ENCODE measurements at regions not wholly inside any gene's neighbourhood (a gene's known extent, or its start where the extent isn't known, plus 50 kb on each side); places are given as distances from the start of the nearest gene placed in this dataset.
"Not testable (repeated sequence)": the region's sequence is repeated elsewhere in the genome, so short reads cannot be mapped to it uniquely, and the experiment has no call there.

DNA sequence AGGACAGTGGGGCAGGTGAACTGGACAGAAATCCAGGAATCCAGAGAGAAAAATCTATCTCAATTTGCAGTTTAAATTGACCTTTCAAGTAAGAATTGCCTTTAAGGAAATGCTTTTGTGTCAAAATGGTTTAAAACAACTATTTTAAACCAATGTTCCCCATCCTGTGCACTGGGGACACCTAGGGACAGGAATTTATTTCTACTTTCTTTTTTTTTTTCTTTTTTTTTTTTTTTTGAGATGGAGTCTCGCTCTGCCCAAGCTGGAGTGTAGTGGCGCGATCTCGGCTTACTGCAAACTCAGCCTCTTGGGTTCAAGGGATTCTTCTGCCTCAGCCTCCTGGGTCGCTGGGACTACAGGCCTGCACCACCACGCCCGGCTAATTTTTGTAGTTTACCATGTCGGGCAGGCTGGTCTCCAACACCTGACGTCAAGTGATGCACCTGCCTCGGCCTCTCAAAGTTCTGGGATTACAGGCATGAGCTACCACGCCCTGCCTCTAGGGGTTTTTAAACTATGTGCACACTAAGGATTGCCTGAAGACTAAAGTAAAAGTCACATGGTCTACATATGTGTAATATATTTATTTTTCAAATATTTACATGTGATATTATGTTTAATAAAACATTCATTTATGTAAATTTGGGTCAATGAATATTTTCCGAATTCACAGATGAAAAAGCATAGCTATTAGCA lies 1213.4 kb downstream of the STIM2 start:
- DNase-seq (ENCODE audit: low read depth, low spot score) = no peak

GRCh38 chr4:28075401-28075956 lies 1214.8 kb downstream of the STIM2 start:
- DNase-seq (ENCODE audit: low read depth, low spot score) = no peak

DNA sequence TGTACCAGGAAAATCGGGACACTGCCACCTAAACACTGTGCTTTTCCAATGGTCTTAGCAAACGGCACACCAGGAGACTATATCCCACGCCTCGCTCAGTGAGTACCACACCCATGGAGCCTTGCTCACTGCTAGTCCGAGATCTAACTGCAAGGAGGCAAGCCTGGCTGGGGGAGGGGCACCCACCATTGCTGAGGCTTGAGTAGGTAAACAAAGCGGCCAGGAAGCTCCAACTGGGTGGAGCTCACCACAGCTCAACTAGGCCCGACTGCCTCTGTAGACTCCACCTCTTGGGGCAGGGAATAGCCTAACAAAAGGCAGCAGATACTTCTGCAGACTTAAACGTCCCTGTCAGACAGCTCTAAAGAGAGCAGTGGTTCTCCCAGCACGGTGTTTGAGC lies 1216.6 kb downstream of the STIM2 start:
- DNase-seq (ENCODE audit: low read depth, low spot score) = not testable (repeated sequence)

GRCh38 chr4:28082686-28083390 lies 1222.2 kb downstream of the STIM2 start:
- DNase-seq (ENCODE audit: low read depth, low spot score) = no peak

- no peak for DNase-seq (ENCODE audit: low read depth, low spot score)
Observed at GRCh38 chr4:28092610-28093009, 1232.0 kb downstream of the STIM2 start.

- DNase-seq (ENCODE audit: low read depth, low spot score) = no peak
Observed at GRCh38 chr4:28093071-28093470, 1232.4 kb downstream of the STIM2 start.

DNA sequence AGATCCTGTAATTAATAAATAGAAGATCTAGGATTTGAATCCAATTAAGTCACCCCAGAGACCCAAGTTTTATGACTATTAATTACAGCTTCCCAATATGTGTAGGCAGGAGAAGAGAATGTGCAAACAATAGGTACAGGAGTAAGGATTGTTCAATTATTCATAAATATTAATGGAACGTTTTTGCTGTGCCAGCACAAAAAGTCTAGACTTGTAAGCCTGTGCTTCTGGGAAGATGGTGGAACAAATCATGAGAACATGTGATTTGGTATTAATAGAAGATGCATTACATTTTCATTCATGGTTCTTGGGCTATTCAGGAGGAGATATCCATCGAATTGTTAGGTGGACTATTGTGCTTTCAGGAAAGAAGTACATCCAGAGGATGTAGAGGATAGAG lies 1240.9 kb downstream of the STIM2 start:
- DNase-seq (ENCODE audit: low read depth, low spot score) = no peak

DNA sequence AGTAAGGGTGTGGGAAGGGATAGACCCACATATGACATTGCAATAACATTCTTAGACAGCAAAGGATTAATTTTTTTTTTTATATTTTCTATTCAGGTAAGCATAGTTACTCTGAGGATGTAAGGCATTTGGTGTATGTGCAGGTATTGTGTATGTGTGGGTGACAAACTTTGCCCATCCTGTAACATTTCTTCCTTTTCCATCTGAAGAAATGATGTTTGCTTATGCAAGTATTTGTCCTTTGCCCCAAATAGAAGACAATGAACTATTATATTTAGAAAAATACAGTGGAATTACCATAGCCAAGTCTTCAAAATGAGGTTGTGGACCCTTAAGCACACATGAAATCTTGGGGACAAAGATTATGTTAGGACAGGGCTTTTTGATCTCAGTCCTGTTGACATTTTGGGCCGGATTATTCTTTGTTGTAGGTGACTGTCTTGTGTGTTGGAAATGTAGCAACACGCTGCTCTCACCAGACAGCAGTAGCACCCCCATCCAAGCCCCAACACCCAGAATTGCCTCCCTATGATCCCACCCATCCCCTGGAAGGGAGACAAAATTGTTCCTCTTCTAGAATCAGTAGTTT lies 1244.7 kb downstream of the STIM2 start:
- no peak for DNase-seq (ENCODE audit: low read depth, low spot score)

GRCh38 chr4:28106155-28106554 lies 1245.5 kb downstream of the STIM2 start:
- DNase-seq (ENCODE audit: low read depth, low spot score) = no peak

GRCh38 chr4:28109801-28110200 lies 1249.2 kb downstream of the STIM2 start:
- DNase-seq (ENCODE audit: low read depth, low spot score) = no peak

- DNase-seq (ENCODE audit: low read depth, low spot score) = not testable (repeated sequence)
Observed at GRCh38 chr4:28112691-28113335, 1252.2 kb downstream of the STIM2 start.

DNA sequence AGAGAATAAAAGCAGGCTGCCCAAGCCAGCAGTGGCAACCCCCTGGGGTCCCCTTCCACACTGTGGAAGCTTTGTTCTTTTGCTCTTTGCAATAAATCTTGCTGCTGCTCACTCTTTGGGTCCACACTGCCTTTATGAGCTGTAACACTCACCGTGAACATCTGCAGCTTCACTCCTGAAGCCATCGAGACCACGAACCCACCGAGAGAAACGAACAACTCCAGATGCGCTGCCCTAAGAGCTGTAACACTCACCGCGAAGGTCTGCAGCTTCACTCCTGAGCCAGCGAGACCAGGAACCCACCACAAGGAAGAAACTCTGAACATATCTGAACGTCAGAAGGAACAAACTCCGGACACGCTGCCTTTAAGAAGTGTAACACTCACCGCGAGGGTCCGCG lies 1252.9 kb downstream of the STIM2 start:
- DNase-seq (ENCODE audit: low read depth, low spot score) = not testable (repeated sequence)

DNA sequence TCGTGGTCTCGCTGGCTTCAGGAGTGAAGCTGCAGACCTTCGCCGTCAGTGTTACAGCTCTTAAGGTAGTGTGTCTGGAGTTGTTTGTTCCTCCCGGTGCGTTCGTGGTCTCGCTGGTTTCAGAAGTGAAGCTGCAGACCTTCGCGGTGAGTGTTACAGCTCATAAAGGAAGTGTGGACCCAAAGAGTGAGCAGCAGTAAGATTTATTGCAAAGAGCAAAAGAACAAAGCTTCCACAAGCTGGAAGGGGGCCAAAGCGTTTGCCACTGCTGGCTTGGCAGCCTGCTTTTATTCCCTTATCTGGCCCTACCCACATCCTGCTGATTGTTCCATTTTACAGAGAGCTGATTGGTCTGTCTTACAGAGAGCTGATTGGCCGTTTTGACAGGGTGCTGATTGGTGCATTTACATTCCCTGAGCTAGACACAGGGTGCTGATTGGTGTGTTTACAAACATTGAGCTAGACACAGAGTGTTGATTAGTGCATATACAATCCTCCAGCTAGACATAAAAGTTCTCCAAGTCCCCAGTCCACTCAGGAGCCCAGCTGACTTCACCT lies 1256.0 kb downstream of the STIM2 start:
- not testable (repeated sequence) for DNase-seq (ENCODE audit: low read depth, low spot score)

GRCh38 chr4:28117084-28117682 lies 1256.5 kb downstream of the STIM2 start:
- no peak for DNase-seq (ENCODE audit: low read depth, low spot score)

GRCh38 chr4:28146191-28146590 lies 1285.5 kb downstream of the STIM2 start:
- no peak for DNase-seq (ENCODE audit: low read depth, low spot score)

DNA sequence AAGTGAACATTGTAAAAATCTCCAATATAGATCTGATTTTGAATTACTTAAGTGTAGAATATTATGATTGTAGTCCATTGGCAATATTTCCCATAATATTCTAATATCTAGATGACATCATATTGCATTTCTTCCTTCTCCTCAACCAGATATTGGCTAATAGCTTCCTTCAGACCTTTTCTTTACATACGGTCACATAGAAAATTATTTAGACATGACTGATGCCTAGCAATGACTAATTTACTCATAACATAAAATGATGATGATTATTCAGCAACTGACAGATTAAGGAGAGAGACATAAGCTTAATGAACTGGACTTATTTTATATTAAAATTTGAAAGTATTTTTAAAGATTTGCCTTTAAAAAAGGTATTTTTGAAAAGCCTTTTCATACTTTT lies 1287.6 kb downstream of the STIM2 start:
- DNase-seq (ENCODE audit: low read depth, low spot score) = no peak

- DNase-seq (ENCODE audit: low read depth, low spot score) = no peak
Observed at GRCh38 chr4:28149762-28150161, 1289.1 kb downstream of the STIM2 start.

DNA sequence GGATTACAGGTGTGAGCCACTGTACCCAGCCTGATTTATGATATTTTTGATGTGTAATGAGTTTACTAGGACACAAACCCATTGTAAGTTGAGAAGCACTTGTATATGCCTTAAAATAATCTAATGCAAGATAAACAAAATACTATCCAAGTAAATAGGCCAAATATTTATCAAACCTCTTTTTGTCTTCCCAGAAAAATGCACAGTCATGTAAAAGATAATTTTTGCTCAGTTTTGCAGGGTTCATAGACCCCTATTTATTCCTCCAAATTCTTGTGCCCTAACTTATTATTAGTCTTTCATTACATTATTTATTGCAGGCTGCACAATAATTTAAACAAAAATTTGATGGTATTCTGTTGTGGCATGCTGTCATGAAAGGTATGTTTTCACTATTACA lies 1290.7 kb downstream of the STIM2 start:
- DNase-seq (ENCODE audit: low read depth, low spot score) = no peak

GRCh38 chr4:28167411-28167810 lies 1306.8 kb downstream of the STIM2 start:
- DNase-seq (ENCODE audit: low read depth, low spot score) = no peak

GRCh38 chr4:28176942-28177341 lies 1316.3 kb downstream of the STIM2 start:
- no peak for DNase-seq (ENCODE audit: low read depth, low spot score)

DNA sequence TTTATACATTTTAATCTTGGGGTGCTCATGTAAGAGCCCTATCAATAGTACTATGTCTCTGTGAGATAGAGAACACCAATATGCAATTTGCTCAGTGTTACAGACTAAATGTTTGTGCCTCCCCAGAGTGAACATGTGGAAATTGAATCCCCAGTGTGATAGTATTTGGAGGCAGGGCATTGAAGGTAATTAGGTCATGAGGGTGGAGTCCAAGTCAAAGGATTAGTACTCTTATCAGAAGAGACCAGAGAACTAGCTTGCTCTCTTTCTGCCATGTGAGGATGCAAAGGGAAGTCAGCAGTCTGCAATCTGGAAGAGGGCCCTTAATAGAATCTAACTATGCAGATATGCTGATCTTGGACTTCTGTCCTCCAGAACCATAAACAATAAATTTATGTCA lies 1317.0 kb downstream of the STIM2 start:
- no peak for DNase-seq (ENCODE audit: low read depth, low spot score)

Measured in smooth muscle cell of the brain vasculature (primary cell).